ENCODE measurements at regions not wholly inside any gene's neighbourhood (a gene's known extent, or its start where the extent isn't known, plus 50 kb on each side); places are given as distances from the start of the nearest gene placed in this dataset.
"Not testable (repeated sequence)": the region's sequence is repeated elsewhere in the genome, so short reads cannot be mapped to it uniquely, and the experiment has no call there.

- DNase-seq (ENCODE audit: extremely low read depth, low read depth): no peak
Observed at GRCh38 chr18:26654616-26655524, 106.5 kb upstream of the KCTD1 start.

DNA sequence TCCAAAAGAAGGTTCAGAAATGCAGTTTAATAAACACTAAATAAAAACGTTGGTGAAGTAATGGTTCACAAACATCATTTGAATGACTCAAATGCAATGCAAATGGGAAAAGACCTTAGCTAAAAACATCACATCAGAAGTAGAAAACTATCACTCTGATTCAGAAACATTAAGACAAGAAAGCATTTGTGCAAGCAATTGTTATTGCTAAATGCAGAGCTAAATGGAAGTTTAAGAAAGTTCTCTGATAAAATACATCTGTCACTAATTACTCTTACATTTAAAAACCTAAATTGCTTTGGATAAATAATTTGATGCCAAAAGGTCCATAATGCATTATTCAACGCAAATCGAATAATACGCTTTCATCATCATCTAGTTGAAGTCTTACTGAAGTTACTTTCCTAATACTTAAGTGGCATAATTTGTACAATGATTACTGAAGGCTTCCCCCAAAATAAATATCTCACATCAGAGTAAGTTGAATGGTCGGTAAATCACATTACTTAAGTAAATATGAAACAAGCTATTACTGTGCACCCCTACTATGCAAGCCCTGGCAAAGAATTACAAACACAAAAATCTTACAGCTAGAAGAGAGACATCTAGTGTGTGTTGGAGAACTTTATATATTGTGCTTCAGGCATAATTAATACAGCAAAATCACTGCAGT is 105.7 kb upstream of the KCTD1 start:
- no peak for DNase-seq (ENCODE audit: extremely low read depth, low read depth)

GRCh38 chr18:26652501-26652900 is 104.1 kb upstream of the KCTD1 start:
- no peak for DNase-seq (ENCODE audit: extremely low read depth, low read depth)

- no peak for DNase-seq (ENCODE audit: extremely low read depth, low read depth)
Observed at GRCh38 chr18:26650310-26651268, 102.2 kb upstream of the KCTD1 start.

DNA sequence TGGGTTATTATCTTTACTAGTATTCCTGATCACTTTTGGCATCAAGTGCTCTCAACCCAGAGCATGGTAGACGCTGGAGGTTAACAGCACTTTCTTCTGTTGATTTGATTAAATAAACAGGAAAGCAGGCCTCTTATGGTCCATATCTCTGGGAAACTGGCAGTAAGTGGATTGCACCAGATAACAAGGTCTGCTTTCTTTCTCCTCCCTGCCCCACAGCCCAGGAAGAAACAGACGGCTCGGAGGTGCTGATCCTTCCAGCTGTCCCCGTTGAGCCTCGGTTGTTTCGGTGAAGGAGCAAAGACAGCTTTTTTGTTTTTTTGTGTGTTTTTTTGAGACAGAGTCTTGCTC is 100.8 kb upstream of the KCTD1 start:
- no peak for DNase-seq (ENCODE audit: extremely low read depth, low read depth)

DNA sequence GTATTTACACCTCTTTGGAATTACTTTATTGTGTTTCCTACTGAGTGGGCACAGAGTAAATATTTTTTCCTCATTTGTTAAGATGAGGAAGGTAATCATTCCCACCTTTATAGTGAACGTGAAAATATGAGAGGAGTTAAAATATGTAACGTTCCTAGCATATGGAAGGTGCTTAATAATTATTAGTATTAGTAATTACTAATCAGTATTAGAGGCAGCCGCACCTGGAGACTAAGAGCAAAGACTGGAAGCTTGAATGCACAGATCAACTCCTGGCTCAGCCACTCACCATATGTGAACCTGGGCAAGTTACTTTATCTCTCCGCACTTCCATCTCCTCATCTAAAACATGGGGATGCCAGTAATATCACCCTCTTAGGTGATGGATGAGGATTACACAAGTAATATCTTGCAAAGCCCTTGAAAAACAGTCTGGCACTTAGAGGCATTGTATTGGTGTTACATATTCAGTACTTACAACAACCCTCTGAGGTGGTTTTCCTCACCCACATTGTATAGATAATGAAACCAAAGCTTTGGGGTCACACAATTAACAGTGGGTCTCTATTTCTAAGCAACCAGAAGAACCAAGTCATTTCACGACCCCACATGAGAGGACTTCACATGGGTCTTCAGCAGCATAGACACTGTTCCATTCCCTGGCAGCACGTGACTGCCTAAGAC is 100.3 kb upstream of the KCTD1 start:
- DNase-seq (ENCODE audit: extremely low read depth, low read depth): no peak

GRCh38 chr18:26646901-26647300 is 98.5 kb upstream of the KCTD1 start:
- DNase-seq (ENCODE audit: extremely low read depth, low read depth): no peak

DNA sequence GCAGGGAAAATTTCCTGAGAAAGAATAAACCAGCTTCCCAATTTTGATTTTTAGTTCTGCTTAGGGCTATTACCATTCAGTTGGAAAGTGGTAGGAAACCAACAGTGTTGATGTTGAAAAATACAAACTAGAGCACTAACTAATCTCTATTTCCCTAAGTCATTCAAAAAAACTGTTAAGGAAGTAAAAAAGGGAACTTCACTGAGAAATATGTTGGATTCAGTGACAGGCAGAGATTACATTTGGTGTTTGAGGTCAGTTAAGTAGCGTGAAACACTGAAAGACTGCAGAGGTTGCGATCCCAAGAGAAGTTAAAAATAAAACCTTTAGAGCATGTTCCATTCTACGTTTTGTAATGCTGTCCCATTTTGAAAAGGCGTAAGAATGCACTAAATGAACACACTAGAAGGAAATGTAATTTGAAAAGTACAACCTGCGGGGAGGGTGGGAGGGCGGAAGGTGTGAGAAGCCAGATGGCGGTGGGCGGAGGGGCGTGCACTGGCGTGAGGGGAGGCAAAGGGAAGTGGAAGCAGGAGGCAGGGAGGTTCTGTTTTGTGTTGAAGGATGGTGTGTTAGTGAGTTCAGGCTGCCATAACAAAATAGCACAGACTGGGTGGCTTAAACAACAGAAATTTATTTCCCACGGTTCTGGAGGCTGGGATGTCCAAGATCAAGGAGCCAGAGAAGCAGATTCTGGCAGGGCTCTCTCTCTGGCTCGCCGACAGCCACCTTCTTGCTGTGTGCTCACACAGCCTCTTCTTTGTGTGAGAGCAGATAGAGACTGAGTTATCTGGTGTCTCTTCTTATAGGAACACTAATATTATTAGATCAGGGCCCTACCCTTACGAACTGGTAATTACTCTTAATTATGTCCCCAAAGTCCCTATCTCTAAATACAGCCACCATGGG is 94.3 kb upstream of the KCTD1 start:
- no peak for DNase-seq (ENCODE audit: extremely low read depth, low read depth)

GRCh38 chr18:26640541-26640940 is 92.2 kb upstream of the KCTD1 start:
- DNase-seq (ENCODE audit: extremely low read depth, low read depth): no peak

GRCh38 chr18:26639149-26639548 is 90.8 kb upstream of the KCTD1 start:
- no peak for DNase-seq (ENCODE audit: extremely low read depth, low read depth)

DNA sequence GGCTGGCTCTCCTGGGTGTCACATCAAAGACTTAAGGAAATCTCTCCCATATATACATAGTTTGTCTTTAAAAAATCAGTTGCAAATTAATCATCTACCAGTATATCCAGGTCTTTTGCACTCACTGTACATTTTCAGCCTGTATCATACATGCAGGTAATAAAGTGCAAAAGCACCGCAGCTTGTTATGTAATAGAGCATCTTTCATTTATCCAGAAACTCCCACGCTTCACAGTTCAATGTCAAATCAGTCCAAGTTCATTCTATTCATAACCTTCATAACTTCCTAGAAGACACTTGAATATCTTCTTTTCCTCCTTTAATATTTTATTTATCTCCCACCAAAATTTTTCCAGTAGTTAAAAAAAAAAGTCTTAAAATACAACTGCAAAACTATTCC is 89.6 kb upstream of the KCTD1 start:
- DNase-seq (ENCODE audit: extremely low read depth, low read depth): no peak

DNA sequence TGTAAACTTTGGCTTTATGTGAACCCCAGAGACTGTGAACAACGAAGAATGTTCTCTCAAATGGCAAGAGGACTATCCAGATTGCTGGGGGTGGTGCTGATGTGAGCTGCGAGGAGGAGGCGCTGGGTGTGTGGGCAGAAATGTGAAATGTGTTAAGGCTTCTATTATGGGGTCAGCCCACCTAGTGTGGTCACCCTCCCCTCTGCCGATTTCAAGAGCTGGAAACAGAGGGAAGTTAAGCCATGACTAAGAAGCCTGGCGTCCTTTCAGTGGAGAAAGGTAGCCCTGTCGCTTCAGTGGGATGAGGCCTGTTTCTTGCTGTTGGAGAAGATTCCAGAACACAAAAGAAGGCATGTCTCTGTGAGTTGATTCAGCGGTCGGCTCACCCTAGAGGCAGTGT is 89.0 kb upstream of the KCTD1 start:
- DNase-seq (ENCODE audit: extremely low read depth, low read depth): no peak

DNA sequence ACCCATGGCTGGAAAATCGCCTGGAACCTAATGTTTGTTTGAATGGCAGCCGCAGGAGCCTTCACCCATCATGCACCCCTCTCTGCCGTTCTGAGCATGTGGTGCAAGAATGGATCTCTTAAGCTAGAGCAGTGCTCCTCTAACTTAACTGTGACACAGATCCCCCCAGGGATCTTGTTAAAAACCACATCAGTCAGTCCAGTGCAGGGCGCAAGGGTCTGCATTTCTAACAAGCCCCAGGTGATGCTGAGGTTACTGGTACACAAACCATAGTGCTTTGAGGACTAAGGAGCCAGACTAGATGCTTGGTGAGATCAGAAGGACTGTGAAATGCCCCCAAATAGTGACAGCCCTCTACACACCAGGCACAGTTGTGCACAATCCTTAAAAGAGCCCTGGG is 87.1 kb upstream of the KCTD1 start:
- no peak for DNase-seq (ENCODE audit: extremely low read depth, low read depth)

GRCh38 chr18:26634631-26635030 is 86.3 kb upstream of the KCTD1 start:
- no peak for DNase-seq (ENCODE audit: extremely low read depth, low read depth)

GRCh38 chr18:26631135-26631534 is 82.8 kb upstream of the KCTD1 start:
- no peak for DNase-seq (ENCODE audit: extremely low read depth, low read depth)

DNA sequence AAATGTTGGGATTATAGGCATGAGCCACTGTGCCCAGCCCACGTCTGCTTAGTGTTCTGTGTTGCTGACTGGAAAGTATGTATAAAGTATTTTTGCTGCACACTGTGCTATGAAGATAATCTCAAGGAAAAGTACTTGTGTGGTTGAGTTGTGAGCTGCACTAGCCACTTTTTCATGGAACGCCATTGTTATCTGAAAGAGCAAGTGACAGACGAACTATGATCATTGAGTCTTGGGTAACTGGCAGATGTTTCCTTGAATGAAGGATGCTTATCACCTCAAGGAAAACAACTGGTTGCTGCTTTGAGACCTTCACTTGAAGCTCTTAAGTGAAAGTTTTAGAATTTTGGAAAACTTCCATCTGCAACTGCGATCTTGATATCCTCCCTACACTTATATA is 82.2 kb upstream of the KCTD1 start:
- DNase-seq (ENCODE audit: extremely low read depth, low read depth): no peak

DNA sequence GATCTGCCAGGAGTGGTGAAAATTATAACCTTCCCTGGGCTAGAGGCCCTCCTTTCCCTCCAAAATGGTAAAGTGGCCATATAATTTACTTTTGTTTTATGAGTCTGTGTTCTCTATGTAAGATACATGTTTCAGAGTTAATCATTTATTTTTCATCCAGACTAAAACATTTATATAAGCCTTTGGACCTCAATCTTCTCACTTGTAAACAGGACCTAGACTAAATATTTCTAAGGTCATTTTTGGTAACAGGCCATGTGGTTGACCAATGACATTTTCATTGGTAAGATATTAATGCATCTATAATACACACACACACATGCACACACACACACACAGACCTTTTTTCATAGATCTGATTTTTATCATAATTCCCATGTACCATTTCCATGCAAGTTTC is 79.7 kb upstream of the KCTD1 start:
- DNase-seq (ENCODE audit: extremely low read depth, low read depth): no peak

DNA sequence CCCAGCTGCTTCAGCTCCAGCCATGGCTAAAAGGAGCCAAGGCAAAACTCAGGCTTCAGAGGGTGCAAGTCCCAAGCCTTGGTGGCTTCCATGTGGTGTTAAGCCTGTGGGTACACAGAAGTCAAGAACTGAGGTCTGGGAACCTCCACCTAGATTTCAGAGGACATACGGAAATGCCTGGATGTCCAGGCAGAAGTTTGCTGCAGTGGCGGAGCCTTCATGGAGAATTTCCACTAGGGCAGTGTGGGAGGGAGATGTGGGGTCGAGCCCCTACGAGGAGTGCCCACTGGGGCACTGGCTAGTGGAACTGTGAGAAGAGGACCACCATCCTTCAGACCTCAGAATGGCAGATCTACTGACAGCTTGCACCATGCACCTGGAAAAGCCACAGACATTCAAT is 76.1 kb upstream of the KCTD1 start:
- DNase-seq (ENCODE audit: extremely low read depth, low read depth): no peak

DNA sequence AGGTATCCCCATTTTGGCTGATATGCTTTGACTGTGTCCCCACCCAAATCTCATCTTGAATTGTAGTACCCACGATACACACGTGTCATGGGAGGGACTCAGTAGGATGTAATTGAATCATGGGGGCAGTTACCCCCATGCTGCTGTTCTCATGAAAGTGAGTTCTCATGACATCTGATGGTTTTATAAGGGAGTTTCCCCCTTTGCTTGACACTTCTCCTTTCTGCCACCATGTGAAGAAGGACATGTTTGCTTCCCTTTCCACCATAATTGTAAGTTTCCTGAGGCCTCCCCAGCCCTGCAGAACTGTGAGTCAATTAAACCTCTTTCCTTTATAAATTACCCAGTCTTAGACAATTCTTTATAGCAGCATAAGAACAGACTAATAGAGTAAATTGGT is 75.0 kb upstream of the KCTD1 start:
- DNase-seq (ENCODE audit: extremely low read depth, low read depth): not testable (repeated sequence)

All from NCI-H460 (cell line).